H1 (cell line): ENCODE measurements at regions not wholly inside any gene's neighbourhood (a gene's known extent, or its start where the extent isn't known, plus 50 kb on each side); places are given as distances from the start of the nearest gene placed in this dataset.

Source experiments
- CTCF ChIP-seq, 3 experiments: IDR thresholded peaks; 1 replicate in 2 of 3; 2 replicates in 1 of 3; pipeline versions ENCODE4 v1.5.1 to v1.6.1; 2011; ENCODE audit warnings: low read length in 3 of 3, mild to moderate bottlenecking in 3 of 3, inconsistent platforms in 2 of 3, low read depth in 1 of 3, moderate library complexity in 1 of 3; ENCODE audit not compliant: insufficient read depth in 1 of 3; ENCODE audit errors: control extremely low read depth in 1 of 3
- POLR2AphosphoS5 ChIP-seq: IDR thresholded peaks from 2 replicates; pipeline ENCODE4 v1.6.1; 2011; ENCODE audit warnings: low read depth, low read length
- RFX5 ChIP-seq: IDR thresholded peaks from 2 replicates; pipeline ENCODE4 v1.6.1; 2011; ENCODE audit warnings: low read depth, low read length, improper control_type of control experiment, borderline replicate concordance

GRCh38 chr14:42437809-42438208, 831.1 kb downstream of the LRFN5 start:
- TF ChIP-seq RFX5: no peak
- TF ChIP-seq CTCF (IDR thresholded peaks at IDR 0.05; ENCODE audit: control extremely low read depth in 1 of 3, insufficient read depth in 1 of 3, low read depth in 1 of 3, low read length in 3 of 3): no peak
- TF ChIP-seq POLR2AphosphoS5: no peak
